DOHH2 (cell line): ENCODE measurements at regions not wholly inside any gene's neighbourhood (a gene's known extent, or its start where the extent isn't known, plus 50 kb on each side); places are given as distances from the start of the nearest gene placed in this dataset.
"Not testable (repeated sequence)": the region's sequence is repeated elsewhere in the genome, so short reads cannot be mapped to it uniquely, and the experiment has no call there.

ENCODE experiments used
- H3F3A ChIP-seq: fragments of 200-600 bp; sonication (generic), shearing (Covaris generic); 2 replicates; pipeline ENCODE4 v1.6.0; 2016; ENCODE audit warnings: antibody characterized with exemption, mild to moderate bottlenecking; ENCODE audit not compliant: control insufficient read depth, insufficient read depth
- H3K27ac ChIP-seq: fragments of 200-600 bp; sonication (generic); 2 replicates; pipeline ENCODE4 v1.5.1; 2014; ENCODE audit warnings: low read depth, mild to moderate bottlenecking, low read length, moderate library complexity
- H3K27me3 ChIP-seq: fragments of 200-600 bp; sonication (generic); 2 replicates; pipeline ENCODE4 v1.6.1; 2014; ENCODE audit warnings: mild to moderate bottlenecking, low read length, mixed read lengths; ENCODE audit not compliant: control insufficient read depth
- H3K36me3 ChIP-seq: fragments of 200-600 bp; sonication (generic); 2 replicates; pipeline ENCODE4 v1.6.1; 2014; ENCODE audit warnings: mild to moderate bottlenecking, low read length, moderate library complexity, mixed read lengths; ENCODE audit not compliant: control insufficient read depth
- H3K4me1 ChIP-seq: fragments of 200-600 bp; sonication (generic); 2 replicates; pipeline ENCODE4 v1.6.1; 2014; ENCODE audit warnings: mild to moderate bottlenecking, low read length, mixed read lengths; ENCODE audit not compliant: control insufficient read depth
- H3K4me2 ChIP-seq: fragments of 200-600 bp; sonication (generic); 2 replicates; pipeline ENCODE4 v1.6.0; 2014; ENCODE audit warnings: mild to moderate bottlenecking, low read length, moderate library complexity
- H3K4me3 ChIP-seq: fragments of 200-600 bp; sonication (generic); 2 replicates; pipeline ENCODE4 v1.5.1; 2014; ENCODE audit warnings: mild to moderate bottlenecking, low read length, mixed read lengths
- H3K79me2 ChIP-seq: fragments of 200-600 bp; sonication (generic); 2 replicates; pipeline ENCODE4 v1.6.1; 2014; ENCODE audit warnings: mild to moderate bottlenecking, low read length, mixed read lengths; ENCODE audit not compliant: control insufficient read depth
- H3K9me2 ChIP-seq: fragments of 200-600 bp; sonication (generic); replicated peaks from 2 replicates; pipeline ENCODE4 v1.6.1; 2014; ENCODE audit warnings: mild to moderate bottlenecking, low read length, mixed read lengths; ENCODE audit not compliant: control insufficient read depth
- H3K9me3 ChIP-seq: fragments of 200-600 bp; sonication (generic); 2 replicates; pipeline ENCODE4 v1.6.1; 2014; ENCODE audit warnings: antibody characterized with exemption, low read length, mixed read lengths; ENCODE audit not compliant: control insufficient read depth, insufficient read depth
- H4K20me1 ChIP-seq: fragments of 200-600 bp; sonication (generic); 2 replicates; pipeline ENCODE4 v1.6.0; 2014; ENCODE audit warnings: low read depth, mild to moderate bottlenecking, antibody characterized with exemption, low read length, moderate library complexity; ENCODE audit not compliant: control insufficient read depth, insufficient read depth
- CTCF ChIP-seq: fragments of 200-600 bp; sonication (generic); IDR thresholded peaks from one replicate; pipeline ENCODE4 v1.5.1; 2014; ENCODE audit warnings: antibody characterized with exemption, mild to moderate bottlenecking, low read depth, low read length; ENCODE audit not compliant: poor library complexity, severe bottlenecking
- EZH2phosphoT487 ChIP-seq: fragments of 200-600 bp; sonication (generic); IDR thresholded peaks from 2 replicates; pipeline ENCODE4 v1.6.1; 2017; ENCODE audit warnings: borderline replicate concordance, mild to moderate bottlenecking, antibody characterized with exemption, low read length, moderate library complexity, mixed read lengths

GRCh38 chr2:37753758-37754157 is 82.3 kb upstream of the CDC42EP3 start:
- Histone ChIP-seq H3K27me3 (no peaks in the 10 kb centered on the region), H3K4me2 (no peak overlapping the region), H3F3A (no peaks in the 10 kb centered on the region), H3K36me3 (no peaks in the 10 kb centered on the region), H3K9me2 (no peaks in the 10 kb centered on the region), H3K27ac (no peak overlapping the region), H3K4me3 (no peak overlapping the region), H3K4me1 (no peaks in the 10 kb centered on the region), H4K20me1 (no peaks in the 10 kb centered on the region), H3K79me2 (no peaks in the 10 kb centered on the region), H3K9me3 (no peaks in the 10 kb centered on the region)
- TF ChIP-seq CTCF (no peak), EZH2phosphoT487 (no peak)

- H3K4me2 ChIP-seq, H4K20me1 ChIP-seq: not testable (repeated sequence)
Measured at GRCh38 chr2:37755961-37756559, 84.6 kb upstream of the CDC42EP3 start.

GRCh38 chr2:37757456-37757855 is 86.0 kb upstream of the CDC42EP3 start:
- H3K79me2 ChIP-seq, H3K36me3 ChIP-seq, H3K9me3 ChIP-seq, H3K4me3 ChIP-seq, H3F3A ChIP-seq, H3K4me2 ChIP-seq, H3K4me1 ChIP-seq, H3K27ac ChIP-seq, H3K27me3 ChIP-seq, H3K9me2 ChIP-seq, H4K20me1 ChIP-seq: not testable (repeated sequence)

More at GRCh38 chr2:37755961-37756559, 84.6 kb upstream of the CDC42EP3 start:
- not testable (repeated sequence) for H3K79me2 ChIP-seq, H3K9me3 ChIP-seq, H3K27me3 ChIP-seq, H3K4me3 ChIP-seq, H3K36me3 ChIP-seq, H3K4me1 ChIP-seq, H3K27ac ChIP-seq, H3F3A ChIP-seq, H3K9me2 ChIP-seq

- H3K4me2 ChIP-seq, H3K9me3 ChIP-seq, H3K4me1 ChIP-seq, H3K27ac ChIP-seq, H3K27me3 ChIP-seq, H3K9me2 ChIP-seq, H3K36me3 ChIP-seq, H4K20me1 ChIP-seq, H3K4me3 ChIP-seq, H3K79me2 ChIP-seq, H3F3A ChIP-seq: not testable (repeated sequence)
Measured at GRCh38 chr2:37758141-37758601, 86.7 kb upstream of the CDC42EP3 start.

GRCh38 chr2:37759989-37760388 is 88.5 kb upstream of the CDC42EP3 start:
- not testable (repeated sequence) for H3K79me2 ChIP-seq, H3K4me1 ChIP-seq, H3K4me2 ChIP-seq, H3K27me3 ChIP-seq, H3K9me2 ChIP-seq, H4K20me1 ChIP-seq, H3K9me3 ChIP-seq, H3K27ac ChIP-seq, H3F3A ChIP-seq, H3K4me3 ChIP-seq, H3K36me3 ChIP-seq
